CD14-positive monocyte (primary cell): ENCODE measurements at regions not wholly inside any gene's neighbourhood (a gene's known extent, or its start where the extent isn't known, plus 50 kb on each side); places are given as distances from the start of the nearest gene placed in this dataset.
A peak's percentile ranks its signal among the peaks of the same experiment; 100 is the strongest.

Experiments used
- DNase-seq, 3 donors: peaks; one replicate each; pipeline ENCODE4 v3.0.0-alpha.2; 2011 to 2022
- H2AFZ ChIP-seq: 2 replicates; pipeline ENCODE4 v1.6.0; 2012; ENCODE audit warnings: mild to moderate bottlenecking, low read depth, low read length, inconsistent platforms; ENCODE audit not compliant: insufficient read depth, poor library complexity, severe bottlenecking
- H3K27ac ChIP-seq, 2 donors: 1 replicate in 1 of 2; 2 replicates in 1 of 2; pipeline ENCODE4 v1.5.1; 2012 to 2013; ENCODE audit warnings: low read length in 2 of 2, control low read depth in 1 of 2, inconsistent platforms in 1 of 2, low read depth in 1 of 2, mild to moderate bottlenecking in 1 of 2
- H3K27me3 ChIP-seq, 2 donors: one replicate each; pipeline versions ENCODE4 v1.6.0 to v1.6.1; 2011 to 2013; ENCODE audit warnings: low read length in 2 of 2; ENCODE audit not compliant: control insufficient read depth in 2 of 2, insufficient read depth in 2 of 2
- H3K36me3 ChIP-seq, 2 donors: replicated peaks in 1 of 2; 1 replicate in 1 of 2; 2 replicates in 1 of 2; pipeline versions ENCODE4 v1.5.1 to v1.6.1; 2012 to 2013; ENCODE audit warnings: low read length in 2 of 2, control low read depth in 1 of 2, inconsistent platforms in 1 of 2, mild to moderate bottlenecking in 1 of 2; ENCODE audit not compliant: insufficient read depth in 2 of 2, control insufficient read depth in 1 of 2
- H3K4me1 ChIP-seq, 2 donors: 1 replicate in 1 of 2; 2 replicates in 1 of 2; pipeline versions ENCODE4 v1.5.1 to v1.6.1; 2012 to 2013; ENCODE audit warnings: low read length in 2 of 2, control low read depth in 1 of 2, inconsistent platforms in 1 of 2, mild to moderate bottlenecking in 1 of 2, moderate library complexity in 1 of 2; ENCODE audit not compliant: insufficient read depth in 2 of 2, control insufficient read depth in 1 of 2
- H3K4me2 ChIP-seq: replicated peaks from 2 replicates; pipeline ENCODE3; 2012; ENCODE audit warnings: low read length, moderate library complexity, mild to moderate bottlenecking; ENCODE audit not compliant: poor library complexity, severe bottlenecking; ENCODE audit errors: extremely low read depth
- H3K4me3 ChIP-seq, 3 experiments: fragments of 200-600 bp in 1 of 3; sonication (generic) in 1 of 3; replicated peaks in 1 of 3; 1 replicate in 2 of 3; 2 replicates in 1 of 3; pipeline ENCODE4 v1.5.1; 2011 to 2013; ENCODE audit warnings: low read length in 3 of 3, mild to moderate bottlenecking in 3 of 3, control low read depth in 2 of 3, low read depth in 2 of 3, inconsistent platforms in 1 of 3, moderate library complexity in 1 of 3
- H3K79me2 ChIP-seq: 2 replicates; pipeline ENCODE4 v1.6.0; 2012; ENCODE audit warnings: mild to moderate bottlenecking, control low read depth, inconsistent platforms, low read length, moderate library complexity; ENCODE audit not compliant: insufficient read depth
- H3K9ac ChIP-seq: 2 replicates; pipeline ENCODE4 v1.6.0; 2017; ENCODE audit warnings: low read length, mild to moderate bottlenecking; ENCODE audit not compliant: insufficient read depth, poor library complexity, severe bottlenecking
- H3K9me3 ChIP-seq, 2 donors: replicated peaks in 1 of 2; 1 replicate in 1 of 2; 2 replicates in 1 of 2; pipeline versions ENCODE4 v1.5.1 to v1.6.1; 2012 to 2013; ENCODE audit warnings: low read length in 2 of 2, control low read depth in 1 of 2; ENCODE audit not compliant: control insufficient read depth in 1 of 2, insufficient read depth in 1 of 2
- H4K20me1 ChIP-seq: 2 replicates; pipeline ENCODE4 v1.6.0; 2012; ENCODE audit warnings: mild to moderate bottlenecking, low read length, control low read depth, moderate library complexity; ENCODE audit not compliant: insufficient read depth
- H3K27ac Mint-ChIP-seq, 7 donors: one replicate each; pipeline ENCODE4 v1.8.0; 2020; ENCODE audit warnings: mild to moderate bottlenecking in 7 of 7, mixed read lengths in 7 of 7, moderate library complexity in 6 of 7, inconsistent platforms in 2 of 7
- H3K27me3 Mint-ChIP-seq, 3 donors: one replicate each; pipeline ENCODE4 v1.8.0; 2021 to 2022; ENCODE audit warnings: low read depth in 3 of 3, mild to moderate bottlenecking in 3 of 3, mixed read lengths in 3 of 3, moderate library complexity in 3 of 3, inconsistent platforms in 1 of 3
- H3K36me3 Mint-ChIP-seq, 2 donors: one replicate each; pipeline ENCODE4 v1.8.0; 2020; ENCODE audit warnings: mixed read lengths in 2 of 2, inconsistent platforms in 1 of 2, mild to moderate bottlenecking in 1 of 2
- H3K4me1 Mint-ChIP-seq: one replicate; pipeline ENCODE4 v1.8.0; 2020; ENCODE audit warnings: mild to moderate bottlenecking, mixed read lengths
- H3K4me3 Mint-ChIP-seq, 2 donors: one replicate each; pipeline ENCODE4 v1.8.0; 2020; ENCODE audit warnings: mild to moderate bottlenecking in 2 of 2, mixed read lengths in 2 of 2, moderate library complexity in 1 of 2
- H3K9me3 Mint-ChIP-seq, 7 donors: one replicate each; pipeline ENCODE4 v1.8.0; 2020 to 2022; ENCODE audit warnings: mixed read lengths in 7 of 7, mild to moderate bottlenecking in 6 of 7, moderate library complexity in 6 of 7, inconsistent platforms in 2 of 7
- CTCF ChIP-seq: fragments of 200-600 bp; IDR thresholded peaks from one replicate; pipeline ENCODE4 v1.8.0; 2022; ENCODE audit warnings: antibody characterized with exemption, mild to moderate bottlenecking
- WGBS: methylation state at CpG from one replicate; pipeline ENCODE4 v1.1.5; 2013; ENCODE audit warnings: missing lambda C conversion rate; ENCODE audit not compliant: insufficient coverage; 5-methylcytosine and 5-hydroxymethylcytosine counted together
- intact Hi-C, 2 donors: fragments of 100-400 bp; cut with micrococcal nuclease; formaldehyde crosslinking; loops; one replicate each; pipeline versions ENCODE4 v1.15.0 to v1.15.1; 2023

DNA sequence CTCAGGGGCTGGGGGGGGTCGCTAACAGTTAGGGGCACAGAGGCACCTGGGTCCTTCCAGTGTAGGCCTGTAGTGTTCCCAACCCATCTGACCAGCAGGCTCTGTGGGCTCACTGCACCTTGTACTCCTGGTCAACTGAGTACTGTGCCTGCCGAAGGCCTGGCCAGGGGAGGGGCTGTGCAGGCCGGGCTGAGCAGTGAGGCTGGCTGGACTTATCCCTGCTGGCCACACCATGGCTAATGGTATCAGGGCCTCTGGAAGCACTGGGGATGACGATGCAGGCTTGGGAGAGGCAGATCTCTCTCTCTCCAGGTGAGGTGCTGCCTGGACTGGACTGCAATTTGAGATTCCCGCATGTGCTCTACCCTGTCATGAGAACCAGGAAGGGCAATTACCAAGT, 58.9 kb upstream of the SDK2 start:
- Histone ChIP-seq H3K4me1 (no peaks in the 10 kb centered on the region), H3K4me3 (no peak overlapping the region), H4K20me1 (no peaks in the 10 kb centered on the region), H3K9me3 (peaks cover 0 to 4% of the 10 kb centered on the region in 2 donors), H3K36me3 (no peaks in the 10 kb centered on the region), H3K4me2 (no peak overlapping the region), H2AFZ (no peak overlapping the region), H3K79me2 (no peaks in the 10 kb centered on the region), H3K27ac (no peak overlapping the region), H3K27me3 (peaks cover 0 to 2% of the 10 kb centered on the region in 2 donors), H3K9ac (no peak overlapping the region)
- intact Hi-C loops, result no loop called here
- Mint-ChIP-seq H3K9me3 (peaks cover 0 to 8% (median 0%) of the 10 kb centered on the region in 7 donors), H3K4me3 (no peak overlapping the region), H3K4me1 (no peaks in the 10 kb centered on the region), H3K36me3 (no peaks in the 10 kb centered on the region), H3K27ac (peak overlapping the region in 2 of 7 donors; percentile 33 to 77), H3K27me3 (peaks cover 0 to 8% (median 4%) of the 10 kb centered on the region in 3 donors)
- DNase-seq, result no peak
- WGBS, result 92% methylated on average over 4 of the region's 5 CpGs
- TF ChIP-seq CTCF, result no peak

DNA sequence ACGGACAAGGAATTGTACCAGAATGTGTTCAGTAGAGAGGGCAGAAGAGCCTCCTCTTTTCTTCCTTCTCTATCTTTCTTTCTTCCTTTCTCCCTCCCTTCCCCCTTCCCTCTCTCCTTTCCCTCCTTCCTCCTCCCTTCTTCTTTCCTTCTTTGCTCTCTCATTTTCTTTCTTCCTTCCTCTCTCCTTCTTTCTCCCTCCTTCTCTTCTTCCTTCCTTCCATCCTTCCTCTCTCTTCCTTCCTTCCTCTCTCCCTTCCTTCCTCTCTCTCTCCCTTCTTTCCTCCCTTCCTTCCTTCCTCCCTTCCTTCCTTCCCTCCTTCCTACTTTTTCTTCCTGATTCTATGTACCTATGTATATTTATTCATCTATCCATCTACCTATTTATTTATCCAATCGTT, 59.7 kb upstream of the SDK2 start:
- Histone ChIP-seq H3K27me3 (peaks cover 0 to 2% of the 10 kb centered on the region in 2 donors), H4K20me1 (no peaks in the 10 kb centered on the region), H2AFZ (no peak overlapping the region), H3K4me3 (no peak overlapping the region), H3K79me2 (no peaks in the 10 kb centered on the region), H3K9me3 (peaks cover 0 to 4% of the 10 kb centered on the region in 2 donors), H3K36me3 (no peaks in the 10 kb centered on the region), H3K27ac (no peak overlapping the region), H3K9ac (no peak overlapping the region), H3K4me2 (no peak overlapping the region), H3K4me1 (no peaks in the 10 kb centered on the region)
- Mint-ChIP-seq H3K4me3 (no peak overlapping the region), H3K9me3 (peaks cover 0 to 8% (median 0%) of the 10 kb centered on the region in 7 donors), H3K4me1 (no peaks in the 10 kb centered on the region), H3K27ac (no peak overlapping the region), H3K27me3 (peaks cover 0 to 10% (median 4%) of the 10 kb centered on the region in 3 donors), H3K36me3 (no peaks in the 10 kb centered on the region)
- no peak for DNase-seq
- intact Hi-C loops, result no loop called here
- no peak for TF ChIP-seq CTCF
- WGBS, result no CpG with 5 or more reads among the region's 2 CpGs
